ENCODE measurements at regions not wholly inside any gene's neighbourhood (a gene's known extent, or its start where the extent isn't known, plus 50 kb on each side); places are given as distances from the start of the nearest gene placed in this dataset.

DNA sequence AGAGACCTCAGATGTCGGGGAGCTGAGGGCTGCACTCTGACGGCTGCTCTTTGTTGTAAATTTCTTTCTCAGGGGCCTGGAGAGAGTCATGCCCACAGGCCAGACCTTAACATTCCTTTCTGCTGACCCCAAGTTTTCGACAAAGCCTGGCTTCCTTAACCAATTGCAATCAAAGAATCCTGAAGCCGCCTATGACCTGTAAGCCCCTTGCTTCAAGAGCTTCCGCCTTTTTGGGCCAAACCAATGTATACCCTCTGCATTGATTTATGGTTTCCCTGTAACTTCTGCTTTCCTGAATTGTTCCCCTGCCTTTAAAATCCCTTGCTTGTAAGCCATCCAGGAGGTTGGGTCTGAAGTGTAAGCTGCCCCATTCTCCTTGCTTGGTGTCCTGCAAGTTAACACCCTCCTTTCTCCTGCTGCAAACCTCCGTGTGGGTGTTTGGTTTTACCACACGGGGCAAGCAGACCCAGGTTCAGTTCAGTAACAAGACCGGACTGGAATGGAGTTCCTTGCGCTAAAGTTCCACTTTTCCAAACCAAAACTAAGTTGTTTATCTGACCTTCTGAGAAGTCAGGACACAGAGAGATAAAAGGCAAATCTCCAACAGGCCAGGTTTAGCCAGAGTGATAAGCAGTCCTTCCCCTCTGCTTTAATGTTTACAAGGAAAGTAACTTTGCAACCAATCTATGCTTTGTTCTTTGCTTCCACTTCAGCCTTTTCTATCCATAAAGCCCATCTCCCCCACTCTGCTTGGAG lies 141.6 kb downstream of the KCNJ12 start:
- no peak for DNase-seq (ENCODE audit: low read depth)

DNA sequence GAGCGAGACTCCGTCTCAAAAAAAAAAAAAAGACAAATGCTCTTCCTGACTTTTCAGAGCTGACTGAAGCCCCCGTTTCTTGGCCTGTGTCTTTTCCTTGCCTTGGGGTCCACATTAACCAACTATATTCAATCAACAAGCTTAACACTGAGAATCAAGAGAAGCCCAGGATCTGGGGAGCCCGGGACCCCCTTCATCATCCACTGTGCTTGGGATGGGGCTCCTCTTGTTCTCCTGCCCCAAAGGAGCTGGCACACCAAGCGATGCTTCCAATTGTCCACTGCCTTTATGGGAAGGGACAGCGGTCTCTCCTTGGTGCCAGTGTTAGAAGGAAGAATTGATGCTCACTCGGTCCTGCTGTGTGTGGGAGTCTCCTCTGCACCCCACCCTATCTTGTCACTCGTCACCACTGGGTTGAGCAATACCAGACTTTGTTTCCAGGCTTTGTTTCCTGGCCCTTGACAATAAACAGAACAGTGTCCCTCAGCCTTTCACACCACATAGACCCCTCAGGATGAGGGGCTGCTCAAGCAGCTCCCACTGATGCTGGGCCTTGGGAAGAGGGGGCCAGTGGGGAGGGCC lies 146.7 kb downstream of the KCNJ12 start:
- no peak for DNase-seq (ENCODE audit: low read depth)

- DNase-seq (ENCODE audit: low read depth), result no peak
Measured at GRCh38 chr17:21523497-21524210, 147.5 kb downstream of the KCNJ12 start.

DNA sequence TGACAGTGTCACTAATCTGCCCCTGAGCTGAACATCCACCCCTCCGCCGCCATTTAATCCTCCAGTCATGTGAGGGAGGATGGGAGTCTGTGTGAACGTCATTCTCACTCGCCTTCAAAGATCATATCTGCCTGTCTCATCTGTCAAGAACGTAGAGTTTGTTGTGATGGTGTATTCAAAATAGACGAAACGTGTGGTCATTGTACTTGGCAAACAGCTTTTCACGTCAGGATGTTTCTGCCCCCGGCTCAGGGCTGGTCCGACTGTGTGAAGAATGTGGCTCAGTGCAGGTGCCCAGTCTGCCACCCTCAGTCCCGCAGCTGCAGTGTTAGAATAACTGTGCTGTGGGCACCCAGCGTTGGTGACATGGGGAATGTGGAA lies 148.0 kb downstream of the KCNJ12 start:
- no peak for DNase-seq (ENCODE audit: low read depth)

DNA sequence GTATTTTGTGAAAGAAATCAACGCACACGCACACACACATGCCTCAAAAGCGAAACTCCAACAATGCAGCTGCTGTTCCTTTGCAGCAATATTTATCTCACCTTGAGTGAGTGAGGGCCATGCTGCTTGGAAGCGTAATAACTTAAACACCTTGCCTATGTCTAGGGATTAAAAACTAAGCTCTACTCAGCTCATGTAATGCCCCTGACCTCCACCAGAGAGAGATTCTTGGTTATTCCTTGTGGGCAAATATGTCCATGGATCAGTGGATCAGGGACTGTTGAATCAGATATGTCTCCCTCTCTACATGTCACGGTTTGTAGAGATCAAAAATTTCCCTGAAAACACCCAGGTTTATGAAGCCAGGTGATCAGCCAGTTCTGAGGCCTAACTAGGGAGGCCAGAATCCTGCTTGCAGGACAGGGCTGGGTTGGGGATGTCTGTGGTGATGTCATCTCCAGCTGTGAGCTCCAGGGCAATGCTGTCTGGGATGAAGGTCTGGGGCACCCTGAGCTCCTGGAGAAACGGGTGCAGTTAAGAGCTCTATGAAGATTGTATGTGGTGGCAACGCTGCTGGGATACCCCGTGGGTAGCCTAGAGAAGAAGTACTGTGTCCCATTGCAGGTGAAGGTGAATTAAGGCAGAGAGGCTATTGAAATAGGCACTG lies 149.4 kb downstream of the KCNJ12 start:
- DNase-seq (ENCODE audit: low read depth), result no peak

GRCh38 chr17:21528031-21528695 lies 152.0 kb downstream of the KCNJ12 start:
- DNase-seq (ENCODE audit: low read depth), result no peak

DNA sequence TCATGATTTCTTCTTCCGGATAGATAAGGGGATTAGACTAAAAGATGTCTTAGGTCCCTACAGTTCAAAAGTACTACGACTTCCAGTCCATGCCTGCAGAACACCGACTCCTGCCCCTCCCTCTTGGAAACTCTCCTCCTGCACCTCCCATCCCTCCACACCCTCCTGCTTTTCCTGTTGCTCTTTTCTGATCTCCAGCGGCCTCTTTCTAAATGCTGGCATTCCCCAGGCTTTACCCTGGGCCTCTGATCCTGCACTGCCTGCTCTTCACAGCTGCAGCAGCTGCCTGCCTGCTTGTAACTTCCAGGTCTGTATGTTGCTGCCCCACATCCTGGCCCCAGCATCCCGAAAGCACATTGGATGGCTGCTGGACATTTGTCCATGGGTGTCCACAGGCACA lies 154.2 kb downstream of the KCNJ12 start:
- DNase-seq (ENCODE audit: low read depth), result no peak

DNA sequence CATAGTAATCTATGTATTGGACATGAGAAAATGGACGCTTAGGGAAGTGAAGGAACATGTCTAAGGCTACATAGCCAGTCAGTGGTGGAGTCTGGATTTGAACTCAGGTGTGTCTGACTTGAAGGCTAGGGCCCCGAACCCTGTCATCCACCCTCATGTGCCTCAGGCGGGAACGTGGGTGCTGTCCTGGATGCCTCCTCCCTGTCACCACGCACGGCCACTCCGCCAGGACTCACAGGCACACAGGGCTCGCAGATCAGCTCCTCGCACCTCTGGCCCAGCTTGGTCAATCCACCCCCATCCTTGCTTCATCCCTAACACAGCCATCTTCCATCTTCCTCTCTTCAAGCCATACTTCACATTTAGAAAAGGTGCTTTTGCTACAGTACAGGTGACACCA lies 154.7 kb downstream of the KCNJ12 start:
- DNase-seq (ENCODE audit: low read depth), result no peak

GRCh38 chr17:21532763-21533385 lies 156.7 kb downstream of the KCNJ12 start:
- no peak for DNase-seq (ENCODE audit: low read depth)

DNA sequence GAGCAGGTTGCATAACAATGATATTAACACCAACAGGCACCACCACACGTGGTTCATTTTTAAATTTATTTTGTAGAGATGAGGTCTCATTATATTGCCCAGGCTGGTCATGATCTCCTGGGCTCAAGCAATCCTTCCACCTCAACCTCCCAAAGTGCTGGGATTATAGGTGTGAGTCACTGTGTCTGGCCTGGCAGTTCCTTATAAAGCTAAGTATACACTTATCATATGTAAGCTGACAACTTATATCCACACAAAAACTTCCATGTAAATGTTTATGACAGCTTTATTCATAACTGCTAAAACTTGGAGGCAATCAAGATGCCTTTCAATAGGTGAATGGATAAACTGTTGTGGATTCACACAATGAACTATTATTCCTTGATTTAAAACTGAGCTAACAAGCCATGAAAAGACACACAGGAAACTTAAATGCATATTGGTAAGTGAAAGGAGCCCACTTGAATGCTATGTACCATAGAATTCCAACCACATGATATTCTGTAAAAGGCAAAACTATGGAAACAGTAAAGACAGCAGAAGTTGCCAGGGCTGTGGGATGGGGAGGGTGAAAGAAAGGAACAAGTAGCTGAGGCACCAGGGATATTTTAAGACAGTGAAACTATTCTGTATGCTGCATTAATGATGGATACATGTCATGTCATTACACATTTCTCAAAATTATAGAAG lies 156.5 kb upstream of the KCNJ18 start:
- DNase-seq (ENCODE audit: low read depth), result no peak

DNA sequence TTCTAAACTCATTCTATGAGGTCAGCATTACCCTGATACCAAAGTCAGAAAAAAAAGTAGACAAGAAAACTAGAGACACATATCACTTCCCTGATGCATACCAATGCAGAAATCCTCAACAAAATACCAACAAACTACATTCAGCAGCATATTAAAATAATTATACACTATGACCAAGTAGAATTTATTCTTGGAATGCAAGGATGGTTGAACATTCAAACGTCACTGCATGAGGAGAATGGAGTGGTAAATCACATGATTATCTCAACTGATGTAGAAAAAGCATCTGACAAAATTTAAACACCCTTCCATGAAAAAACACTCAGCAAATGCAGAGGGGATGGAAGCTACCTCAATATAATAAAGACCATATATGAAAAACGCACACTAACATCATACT lies 155.0 kb upstream of the KCNJ18 start:
- DNase-seq (ENCODE audit: low read depth), result no peak

DNA sequence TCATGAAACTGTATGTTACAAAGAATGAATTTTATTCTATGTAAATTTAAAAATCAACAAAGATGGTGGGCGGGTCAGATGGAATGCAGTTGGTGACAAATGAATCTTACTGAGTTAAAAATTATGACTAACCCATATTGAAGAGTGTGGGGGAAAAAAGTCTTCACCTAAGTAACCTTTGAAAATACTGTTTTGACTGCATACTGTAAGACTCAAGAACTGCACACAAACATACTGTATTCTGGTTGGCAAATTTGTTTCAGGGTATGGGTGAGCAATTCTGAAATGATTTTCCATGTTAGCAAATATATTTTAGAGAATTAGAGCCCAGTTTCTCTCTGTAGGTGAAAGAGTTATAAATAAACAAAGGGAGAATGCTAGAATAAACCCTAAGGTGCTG lies 153.7 kb upstream of the KCNJ18 start:
- no peak for DNase-seq (ENCODE audit: low read depth)

- DNase-seq (ENCODE audit: low read depth), result no peak
Measured at GRCh38 chr17:21539146-21539545, 153.2 kb upstream of the KCNJ18 start.

GRCh38 chr17:21540502-21540901 lies 151.8 kb upstream of the KCNJ18 start:
- no peak for DNase-seq (ENCODE audit: low read depth)

DNA sequence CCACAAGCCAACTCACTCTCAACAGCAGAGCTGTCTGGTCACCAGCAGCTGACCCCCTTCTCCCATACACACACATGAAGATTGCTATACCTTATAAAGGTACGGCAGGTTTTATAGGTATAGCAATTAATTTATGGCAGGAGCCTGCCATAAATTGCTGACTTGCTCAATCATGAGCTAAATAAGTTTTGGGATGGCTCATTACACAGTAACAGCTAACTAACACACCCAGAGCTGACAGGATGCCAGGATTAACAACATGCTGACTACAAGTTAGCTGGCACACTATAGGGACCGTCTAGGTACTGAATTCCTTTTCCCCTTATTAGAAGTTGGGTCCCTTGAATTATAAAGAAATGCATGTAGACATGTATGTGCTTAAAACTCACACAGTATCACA lies 150.3 kb upstream of the KCNJ18 start:
- no peak for DNase-seq (ENCODE audit: low read depth)

- no peak for DNase-seq (ENCODE audit: low read depth)
Measured at GRCh38 chr17:21542991-21543390, 149.3 kb upstream of the KCNJ18 start.

GRCh38 chr17:21545064-21545463 lies 147.3 kb upstream of the KCNJ18 start:
- no peak for DNase-seq (ENCODE audit: low read depth)

- DNase-seq (ENCODE audit: low read depth), result no peak
Measured at GRCh38 chr17:21548236-21548635, 144.1 kb upstream of the KCNJ18 start.

DNA sequence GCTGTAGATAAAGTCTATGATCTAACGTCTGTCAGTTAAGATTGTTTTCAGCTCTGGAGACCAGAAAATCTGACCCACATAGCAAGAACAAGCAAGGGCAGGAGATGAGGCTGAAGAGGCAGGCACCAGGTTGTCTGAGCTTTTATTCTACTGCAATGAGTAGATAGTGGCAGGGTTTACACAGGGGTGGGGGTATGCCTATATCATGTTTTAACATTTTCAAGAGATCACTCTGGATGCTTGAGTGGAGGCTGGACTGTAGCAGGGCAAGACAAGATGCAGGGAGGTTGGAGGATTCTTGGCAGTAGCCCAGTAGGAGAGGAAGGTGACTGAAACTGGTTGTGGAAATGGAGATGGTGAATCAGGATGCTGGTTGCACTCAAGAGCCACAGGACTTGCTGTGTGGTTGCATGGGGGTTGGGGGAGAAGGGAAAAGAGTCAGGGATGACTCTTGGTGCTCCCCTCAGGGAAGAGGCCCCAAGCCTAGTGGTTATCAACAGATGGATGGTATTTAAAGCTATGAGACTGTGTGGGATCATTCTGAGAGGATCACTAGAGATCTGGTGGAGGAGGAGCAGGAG lies 143.1 kb upstream of the KCNJ18 start:
- DNase-seq (ENCODE audit: low read depth), result no peak

DNA sequence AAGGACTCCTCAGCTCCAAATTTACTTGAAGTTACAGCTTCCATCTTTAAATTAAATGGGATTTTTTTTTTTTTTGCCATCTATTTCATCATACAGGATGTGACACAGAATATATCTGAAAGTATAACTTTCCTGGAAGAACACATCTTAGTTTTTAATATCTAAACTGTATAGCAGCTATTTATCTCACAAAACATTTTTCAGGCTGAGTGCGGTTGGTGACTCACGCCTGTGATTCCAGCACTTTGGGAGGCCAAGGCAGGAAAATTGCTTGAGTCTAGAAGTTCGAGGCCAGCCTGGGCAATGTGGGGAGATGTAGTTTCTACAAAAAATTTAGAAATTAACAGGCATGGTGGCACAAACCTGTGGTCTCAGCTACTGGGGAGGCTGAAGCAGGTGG lies 142.3 kb upstream of the KCNJ18 start:
- peak; percentile 51 for DNase-seq (ENCODE audit: low read depth)

Data from HS-27A (cell line).